ENCODE measurements at regions not wholly inside any gene's neighbourhood (a gene's known extent, or its start where the extent isn't known, plus 50 kb on each side); places are given as distances from the start of the nearest gene placed in this dataset.

DNA sequence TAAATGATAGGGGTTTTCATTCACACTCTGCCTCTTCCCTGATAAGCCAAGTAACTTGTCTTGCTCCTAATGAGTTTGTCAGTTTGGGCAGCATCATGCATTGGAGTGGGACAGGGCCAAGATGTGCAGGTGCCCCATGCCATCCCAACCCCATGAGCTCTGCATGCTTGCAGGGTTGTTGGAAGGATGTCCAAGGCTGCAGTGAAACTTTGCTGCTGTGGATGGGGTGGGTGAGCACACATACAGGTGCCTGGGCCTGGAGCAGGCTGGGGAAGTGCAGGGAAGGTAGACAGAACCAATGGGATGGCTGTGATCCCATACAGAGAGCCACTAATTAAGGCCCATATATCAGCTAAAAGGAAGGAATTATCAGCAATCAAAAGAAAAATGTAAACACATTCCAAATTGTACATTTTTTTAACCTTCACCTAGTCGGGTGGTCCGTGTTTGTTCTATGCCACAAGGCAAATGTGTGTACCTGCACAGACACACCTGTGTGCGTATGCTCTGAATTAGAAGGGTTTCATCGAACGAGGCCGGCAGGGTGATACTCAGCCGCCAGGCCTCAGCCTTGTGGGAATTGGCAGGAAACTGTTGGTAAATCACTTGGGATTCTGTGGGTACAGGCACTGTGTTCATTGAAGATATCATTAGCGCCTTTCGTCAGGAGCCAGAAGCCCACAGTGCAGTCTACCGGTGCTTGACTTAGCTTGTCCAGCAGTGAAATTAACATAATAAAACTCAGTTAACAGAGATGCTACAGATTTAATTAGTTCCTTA, 342.9 kb downstream of the MYCN start:
- ChIA-PET CTCF (no interaction called here), POLR2A (no interaction called here)
- Mint-ChIP-seq H3K9me3 (no peaks in the 10 kb centered on the region), H3K27me3 (no peaks in the 10 kb centered on the region), H3K4me1 (ENCODE audit: low read depth) (no peaks in the 10 kb centered on the region), H3K27ac (no peak overlapping the region), H3K4me3 (no peak overlapping the region), H3K36me3 (ENCODE audit: low read depth) (no peaks in the 10 kb centered on the region)
- no peak for ATAC-seq (ENCODE audit: poor library complexity)
- no peak for DNase-seq
- TF ChIP-seq CTCF (IDR thresholded peaks at IDR 0.05) = no peak
- Histone ChIP-seq H3K27me3 (ENCODE audit: control insufficient read depth in 1 of 2, insufficient read depth in 2 of 2, low read length in 2 of 2) (peaks cover 0 to 2% of the 10 kb centered on the region in 2 experiments), H3K4me1 (ENCODE audit: insufficient read depth, low read length) (no peaks in the 10 kb centered on the region), H3K27ac (ENCODE audit: low read depth in 1 of 2, low read length in 2 of 2) (no peak overlapping the region), H3K4me3 (ENCODE audit: low read length) (no peak overlapping the region), H3K9me3 (ENCODE audit: control insufficient read depth in 1 of 2, insufficient read depth in 1 of 2, low read length in 2 of 2) (peaks cover 0 to 5% of the 10 kb centered on the region in 2 experiments), H3K36me3 (ENCODE audit: insufficient read depth, low read length) (no peaks in the 10 kb centered on the region)
- intact Hi-C loops (cut with DNase I, micrococcal nuclease) = loop anchor here (2.0 to 5.0 kb wide), 2 partner anchors 646 kb away; no protein-coding TSS in a partner anchor

- POLR2A ChIA-PET = no interaction called here
- H3K9me3 ChIP-seq (ENCODE audit: control insufficient read depth in 1 of 2, insufficient read depth in 1 of 2, low read length in 2 of 2) = peaks cover 0 to 5% of the 10 kb centered on the region in 2 experiments
- DNase-seq (no peak), ATAC-seq (ENCODE audit: poor library complexity) (no peak)
- CTCF ChIA-PET = no interaction called here
- Mint-ChIP-seq H3K27me3 (no peaks in the 10 kb centered on the region), H3K27ac (no peak overlapping the region), H3K9me3 (no peaks in the 10 kb centered on the region), H3K4me1 (ENCODE audit: low read depth) (no peaks in the 10 kb centered on the region), H3K36me3 (ENCODE audit: low read depth) (no peaks in the 10 kb centered on the region), H3K4me3 (no peak overlapping the region)
- H3K36me3 ChIP-seq (ENCODE audit: insufficient read depth, low read length) = no peaks in the 10 kb centered on the region
- H3K27ac ChIP-seq (ENCODE audit: low read depth in 1 of 2, low read length in 2 of 2) = no peak overlapping the region
- H3K4me1 ChIP-seq (ENCODE audit: insufficient read depth, low read length) = no peaks in the 10 kb centered on the region
- intact Hi-C loops (cut with DNase I, micrococcal nuclease) = loop anchor here (2.0 to 5.0 kb wide), 2 partner anchors 645 to 646 kb away; no protein-coding TSS in a partner anchor
- no peak overlapping the region for H3K4me3 ChIP-seq (ENCODE audit: low read length)
- H3K27me3 ChIP-seq (ENCODE audit: control insufficient read depth in 1 of 2, insufficient read depth in 2 of 2, low read length in 2 of 2) = peaks cover 0 to 2% of the 10 kb centered on the region in 2 experiments
- TF ChIP-seq CTCF (IDR thresholded peaks at IDR 0.05) = no peak
Measured at GRCh38 chr2:16282511-16282910, 342.2 kb downstream of the MYCN start.

GRCh38 chr2:16281451-16282335, 341.3 kb downstream of the MYCN start:
- no peaks in the 10 kb centered on the region for H3K9me3 Mint-ChIP-seq
- no peak overlapping the region for H3K4me3 ChIP-seq (ENCODE audit: low read length)
- H3K4me1 Mint-ChIP-seq (ENCODE audit: low read depth) = no peaks in the 10 kb centered on the region
- no peak overlapping the region for H3K27ac Mint-ChIP-seq
- H3K9me3 ChIP-seq (ENCODE audit: control insufficient read depth in 1 of 2, insufficient read depth in 1 of 2, low read length in 2 of 2) = peaks cover 0 to 5% of the 10 kb centered on the region in 2 experiments
- intact Hi-C loops (cut with DNase I, micrococcal nuclease) = loop anchor here (2.0 to 5.0 kb wide), 3 partner anchors 343 to 645 kb away; no protein-coding TSS in a partner anchor
- H3K36me3 ChIP-seq (ENCODE audit: insufficient read depth, low read length) = no peaks in the 10 kb centered on the region
- no peak overlapping the region for H3K4me3 Mint-ChIP-seq
- ChIA-PET CTCF (no interaction called here), POLR2A (no interaction called here)
- H3K36me3 Mint-ChIP-seq (ENCODE audit: low read depth) = no peaks in the 10 kb centered on the region
- no peak for TF ChIP-seq CTCF (IDR thresholded peaks at IDR 0.05)
- no peaks in the 10 kb centered on the region for H3K4me1 ChIP-seq (ENCODE audit: insufficient read depth, low read length)
- no peak for ATAC-seq (ENCODE audit: poor library complexity)
- no peaks in the 10 kb centered on the region for H3K27me3 Mint-ChIP-seq
- peaks cover 0 to 2% of the 10 kb centered on the region in 2 experiments for H3K27me3 ChIP-seq (ENCODE audit: control insufficient read depth in 1 of 2, insufficient read depth in 2 of 2, low read length in 2 of 2)
- H3K27ac ChIP-seq (ENCODE audit: low read depth in 1 of 2, low read length in 2 of 2) = no peak overlapping the region
- peak in 2 of 14 experiments; percentile 12 to 26 for DNase-seq
